ENCODE measurements at regions not wholly inside any gene's neighbourhood (a gene's known extent, or its start where the extent isn't known, plus 50 kb on each side); places are given as distances from the start of the nearest gene placed in this dataset.
A peak's percentile ranks its signal among the peaks of the same experiment; 100 is the strongest.
"Not testable (repeated sequence)": the region's sequence is repeated elsewhere in the genome, so short reads cannot be mapped to it uniquely, and the experiment has no call there.

DNA sequence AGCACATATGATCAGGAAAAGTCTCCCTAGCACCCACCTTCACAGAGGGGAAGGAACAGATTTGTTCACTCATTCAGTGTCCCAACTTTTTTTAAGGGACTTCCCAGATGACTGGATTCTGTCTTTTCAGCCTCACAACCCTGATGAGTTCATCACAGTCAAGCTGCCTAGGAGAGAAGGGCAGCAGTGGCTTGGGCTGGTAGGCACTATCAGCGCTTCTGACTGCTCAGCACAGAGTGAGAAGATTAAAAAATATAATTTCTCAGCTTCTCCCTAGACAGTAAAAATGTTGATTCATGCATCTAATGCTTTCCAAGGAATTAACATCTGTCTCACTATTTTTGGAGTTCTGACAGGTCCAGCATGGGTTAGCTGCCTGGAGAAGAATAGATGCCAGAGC is 328.2 kb downstream of the DTHD1 start:
- no peak for DNase-seq

DNA sequence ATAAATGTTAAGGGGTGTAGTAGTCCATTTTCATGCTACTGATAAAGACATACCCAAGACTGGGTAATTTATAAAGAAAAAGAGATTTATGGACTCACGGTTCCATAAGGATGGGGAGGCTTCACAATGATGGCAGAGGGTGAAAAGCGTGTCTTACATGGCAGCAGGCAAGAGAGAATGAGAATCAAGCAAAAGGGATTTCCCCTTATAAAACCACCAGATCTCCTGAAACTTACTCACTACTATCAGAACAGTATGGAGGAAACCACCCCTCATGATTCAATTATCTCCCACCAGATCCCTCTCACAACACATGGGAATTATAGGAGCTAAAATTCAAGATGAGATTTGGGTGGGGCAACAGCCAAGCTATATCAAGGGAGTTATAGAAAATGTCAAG is 329.2 kb downstream of the DTHD1 start:
- DNase-seq: no peak

DNA sequence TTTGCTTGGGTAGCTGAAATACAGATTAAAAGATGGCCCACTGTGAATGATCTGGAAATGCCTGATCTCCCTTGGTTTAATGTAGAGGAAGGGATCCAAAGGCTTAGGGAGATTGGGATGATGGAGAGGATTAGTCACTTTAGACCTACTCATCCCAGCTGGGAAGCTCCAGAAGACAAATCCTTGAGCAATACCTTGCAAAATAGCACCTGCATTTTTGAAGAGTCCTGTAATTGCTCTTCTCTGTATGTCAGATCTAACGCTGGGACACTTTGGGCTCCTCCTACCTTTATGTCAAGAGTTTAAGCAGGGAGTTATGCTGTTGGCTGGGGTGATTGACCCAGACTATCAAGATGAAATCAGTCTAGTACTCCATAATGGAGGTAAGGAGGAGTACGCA is 331.7 kb downstream of the DTHD1 start:
- not testable (repeated sequence) for DNase-seq

DNA sequence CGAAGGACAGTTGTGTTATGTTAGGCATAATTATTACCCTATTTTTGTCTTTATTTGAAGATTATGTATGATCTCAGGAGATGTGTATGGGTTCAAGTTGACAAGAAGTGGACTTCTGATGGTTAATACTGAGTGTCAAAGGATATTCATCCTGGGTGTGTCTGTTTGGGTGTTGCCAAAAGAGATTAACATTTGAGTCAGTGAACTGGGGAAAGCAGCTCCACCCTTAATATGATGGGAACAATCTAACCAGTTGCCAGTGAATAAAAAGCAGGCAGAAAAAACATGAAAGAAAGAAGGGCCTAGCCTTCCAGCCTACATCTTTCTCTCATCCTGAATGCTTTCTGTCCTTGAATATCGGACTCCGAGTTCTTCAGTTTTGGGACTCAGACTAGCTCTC is 332.6 kb downstream of the DTHD1 start:
- DNase-seq: no peak

DNA sequence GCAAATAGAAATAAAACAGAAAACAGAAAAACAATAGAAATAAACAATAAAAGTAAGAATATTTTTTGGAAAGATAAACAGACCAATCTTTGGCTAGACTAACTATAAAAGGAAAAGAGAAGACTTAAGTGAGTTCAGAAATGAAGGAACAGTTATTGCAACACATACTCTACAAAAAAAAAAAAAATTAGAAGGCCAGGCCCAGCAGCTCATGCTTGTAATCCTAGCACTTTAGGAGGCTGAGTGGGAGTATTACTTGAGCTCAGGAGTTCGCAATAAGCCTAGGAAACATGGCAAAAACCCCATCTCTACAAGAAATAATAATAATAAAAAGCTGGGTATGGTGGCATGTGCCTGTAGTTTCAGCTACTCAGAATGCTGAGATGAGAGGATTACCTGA is 336.7 kb downstream of the DTHD1 start:
- no peak for DNase-seq

DNA sequence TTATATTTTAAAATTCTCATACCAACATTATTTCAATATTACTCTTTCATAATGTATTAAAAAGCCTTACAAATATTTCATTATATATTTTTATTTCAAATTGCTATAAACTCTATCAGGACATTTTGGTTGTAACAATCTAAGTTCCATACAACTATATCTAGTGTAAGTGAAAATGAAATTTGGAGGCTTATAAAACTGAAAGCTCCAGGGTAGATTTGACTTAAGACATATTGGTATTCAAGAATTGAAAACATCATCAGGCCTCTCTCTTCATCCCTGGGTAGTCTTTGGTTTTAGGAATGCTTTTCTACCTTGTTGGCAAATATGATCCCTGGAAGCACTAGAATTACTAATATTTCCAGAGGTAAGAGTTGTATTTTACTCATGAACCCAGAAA is 342.6 kb downstream of the DTHD1 start:
- DNase-seq: no peak

DNA sequence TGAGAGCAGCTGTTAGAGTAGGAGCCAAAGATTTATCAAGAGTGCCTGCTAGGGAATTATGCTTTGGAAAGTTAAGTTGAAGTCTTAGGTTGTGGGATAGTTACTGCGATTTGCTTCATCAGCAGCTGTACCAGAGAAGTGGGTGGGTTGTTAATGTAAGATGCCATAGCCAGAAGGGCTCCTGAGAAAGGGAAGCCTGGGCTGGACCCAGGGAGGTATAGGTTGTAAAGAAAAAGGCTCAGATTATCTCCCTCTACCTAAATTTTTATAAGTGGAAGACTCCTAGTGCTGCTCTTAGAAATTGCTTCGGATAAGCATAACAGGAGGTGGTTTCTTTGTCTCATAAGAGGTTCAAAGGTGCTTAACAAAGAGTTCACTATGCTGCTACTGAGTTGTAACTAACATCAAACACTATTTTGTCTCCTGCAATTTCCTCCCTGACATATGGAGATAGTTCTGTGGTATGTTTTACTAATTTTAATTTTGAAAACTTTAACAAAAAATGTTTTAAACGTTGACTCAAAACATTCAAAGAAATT is 356.9 kb downstream of the DTHD1 start:
- DNase-seq: no peak

DNA sequence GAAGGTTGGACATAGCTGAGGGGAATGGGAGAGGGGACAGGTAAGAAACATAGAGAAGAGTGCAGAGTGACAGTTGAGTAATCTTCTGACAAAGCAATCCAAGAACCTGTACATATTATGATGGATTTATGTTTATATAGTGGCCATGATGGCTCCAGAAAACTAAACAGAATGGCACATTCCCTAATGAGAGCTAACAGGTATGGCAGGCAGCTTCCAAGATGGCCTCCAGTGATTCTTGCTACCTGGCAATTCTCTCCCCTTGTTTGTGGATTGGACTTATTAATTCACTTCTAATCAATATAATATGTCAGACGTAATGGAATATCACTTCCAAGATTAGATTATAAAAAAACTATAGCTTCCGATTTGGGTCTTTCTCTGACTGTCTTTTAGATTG is 359.5 kb downstream of the DTHD1 start:
- DNase-seq: no peak

DNA sequence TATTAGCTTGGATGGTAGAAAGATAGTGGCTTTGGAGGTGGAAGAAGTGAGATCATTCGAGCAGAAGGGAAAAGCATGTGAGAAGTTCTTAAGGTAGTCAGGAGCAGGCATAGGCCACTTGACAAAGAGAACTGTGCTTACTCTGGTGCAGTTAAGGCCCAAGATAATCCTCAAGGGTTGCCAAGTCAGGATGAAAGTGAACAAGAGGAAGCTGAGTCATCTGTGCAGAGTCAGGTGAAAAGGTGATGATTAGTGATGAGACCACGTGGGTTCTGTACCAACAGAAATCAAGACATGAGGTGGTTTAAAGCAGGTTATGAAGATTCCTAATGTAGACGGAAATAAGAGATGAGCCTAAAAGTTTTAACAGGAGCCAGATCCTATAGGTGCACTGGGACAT is 369.8 kb downstream of the DTHD1 start:
- peak in 1 of 5 experiments; percentile 62 for DNase-seq

DNA sequence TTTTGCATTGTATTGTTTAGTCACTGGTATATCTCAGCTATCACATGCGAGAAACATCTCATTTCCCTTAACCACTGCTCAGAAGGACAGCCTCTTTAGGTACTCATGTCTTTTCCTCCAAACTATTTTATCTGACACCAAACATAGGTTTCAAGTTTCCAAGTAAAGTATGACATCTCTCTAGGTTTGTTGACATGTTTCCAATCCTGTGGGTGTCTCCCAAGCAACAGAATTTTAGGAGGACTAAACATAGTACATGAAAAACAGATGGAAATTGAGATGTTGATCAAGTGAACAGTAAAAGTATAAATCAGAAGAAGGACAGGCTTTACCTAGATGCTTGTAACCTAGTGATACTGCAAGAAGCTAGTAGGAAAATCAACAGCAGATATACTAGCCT is 371.4 kb downstream of the DTHD1 start:
- no peak for DNase-seq

DNA sequence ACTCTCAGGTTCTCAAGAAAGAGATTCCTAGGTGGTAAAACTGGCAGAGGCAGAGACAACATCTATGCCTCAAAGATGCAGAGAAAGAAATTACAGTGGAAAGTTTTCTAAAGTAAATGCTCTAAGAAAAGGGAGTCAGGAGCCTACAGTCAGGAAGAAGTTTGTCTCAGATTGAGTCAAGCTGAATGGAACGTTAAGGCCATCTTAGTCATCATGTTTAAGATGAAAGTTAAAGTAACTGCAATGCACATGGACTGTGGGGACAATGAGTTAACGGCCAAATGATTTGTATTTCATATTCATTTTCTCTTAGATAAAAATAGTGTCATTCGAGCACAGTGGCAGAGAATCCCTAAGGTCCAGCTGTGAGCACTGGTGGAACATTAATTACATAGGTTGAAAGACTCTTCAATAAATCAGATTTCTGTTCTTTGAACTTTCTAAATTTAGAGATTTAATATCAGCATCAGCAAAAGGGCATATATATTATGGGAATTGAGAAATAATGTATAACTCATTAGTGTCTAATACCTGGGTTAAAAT is 384.6 kb downstream of the DTHD1 start:
- no peak for DNase-seq

DNA sequence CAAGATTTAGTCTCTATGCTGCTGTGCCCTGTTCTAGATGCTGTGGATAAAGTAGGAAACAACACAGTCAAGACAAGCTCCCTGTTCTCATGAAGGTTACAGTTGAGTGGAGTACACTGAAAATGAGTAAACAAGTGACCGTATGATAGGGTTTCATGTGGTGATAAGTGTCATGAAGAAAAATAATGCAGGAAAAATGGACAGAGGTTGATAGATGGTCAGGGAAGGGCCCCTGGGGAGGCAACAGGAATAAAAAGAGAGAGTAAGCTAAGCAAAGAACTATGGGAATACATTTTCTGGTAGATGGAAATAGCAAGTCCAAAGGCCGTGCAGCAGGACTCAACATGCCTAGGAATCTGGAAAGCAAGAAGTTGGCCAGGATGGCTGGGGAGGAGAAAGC is 394.0 kb downstream of the DTHD1 start:
- no peak for DNase-seq

DNA sequence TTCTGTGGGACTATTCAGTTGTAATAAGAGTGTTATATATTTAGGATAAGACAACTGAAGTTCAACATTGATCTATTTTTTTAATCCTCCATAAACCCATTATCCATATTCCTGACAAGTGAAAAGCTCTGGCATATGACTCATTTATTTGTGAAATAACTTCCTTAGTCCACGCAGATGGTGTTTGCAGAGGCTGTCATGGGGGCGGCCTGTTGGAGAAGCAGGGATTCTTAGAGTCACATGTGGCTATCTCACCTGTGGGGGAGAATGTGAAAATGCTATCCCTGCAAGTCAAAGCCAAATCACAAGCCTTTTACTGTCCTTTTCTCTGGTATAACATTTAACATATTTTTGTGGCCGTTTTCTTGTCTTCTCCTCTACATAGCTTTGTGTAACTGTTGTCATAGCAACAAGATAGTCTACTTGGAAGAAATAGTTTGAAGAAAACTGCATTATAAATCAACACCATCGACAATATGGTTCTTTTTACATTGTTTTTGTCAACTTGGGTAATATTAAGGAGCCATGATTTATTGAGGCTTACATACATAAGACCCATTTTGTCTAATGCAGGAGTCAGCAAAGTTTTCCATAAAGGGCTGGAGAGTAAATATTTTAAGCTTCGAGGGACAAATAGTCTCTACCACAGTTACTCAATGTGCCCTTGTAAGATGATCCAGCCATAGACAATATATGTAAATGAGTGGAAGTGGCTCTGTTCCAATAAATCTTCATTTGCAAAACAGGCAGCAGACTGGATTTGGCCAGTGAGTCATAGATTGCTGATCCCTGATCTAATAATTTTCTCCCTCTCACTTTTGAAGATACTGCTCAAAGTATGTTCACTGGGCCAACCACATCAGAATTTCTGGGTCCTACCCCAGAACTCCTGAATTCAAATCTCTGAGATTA is 395.0 kb downstream of the DTHD1 start:
- no peak for DNase-seq

DNA sequence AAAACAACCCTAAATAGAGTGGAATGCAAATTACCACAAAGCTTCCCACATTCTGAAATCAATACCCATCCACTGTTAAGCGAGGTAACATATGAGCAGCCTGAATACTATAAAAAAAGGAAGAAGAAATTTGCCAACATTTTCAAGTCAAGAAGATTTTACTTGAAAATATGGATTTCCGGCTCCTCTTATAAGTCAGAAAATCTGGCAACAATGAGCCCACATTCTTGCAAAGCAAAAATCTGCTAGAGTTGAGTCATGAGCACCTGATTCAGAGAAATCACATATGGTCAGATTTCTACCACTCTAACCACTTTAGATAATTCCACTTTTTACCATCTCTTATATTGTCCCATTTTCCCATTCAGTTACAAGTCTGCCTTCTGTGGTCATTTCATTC is 395.7 kb downstream of the DTHD1 start:
- DNase-seq: no peak

DNA sequence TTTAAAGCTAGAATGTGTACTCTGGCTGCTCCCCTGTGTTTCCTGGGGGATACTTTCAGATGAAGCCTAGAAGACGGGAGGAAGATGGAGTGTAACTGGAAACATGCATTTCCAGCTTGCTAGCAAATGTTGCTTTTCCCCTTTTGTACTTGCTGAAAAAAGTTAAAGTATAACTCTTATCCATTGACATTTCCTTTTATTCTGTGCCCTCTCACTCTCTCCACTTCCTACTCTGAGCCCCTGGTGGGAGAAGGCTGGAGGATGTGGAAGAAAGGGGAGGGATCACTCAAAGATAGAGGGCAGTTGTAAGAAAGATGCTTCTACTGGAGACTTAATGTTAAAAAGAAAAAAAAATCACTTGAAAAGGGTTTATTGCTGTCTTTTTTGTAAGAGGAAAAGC is 396.5 kb downstream of the DTHD1 start:
- DNase-seq: no peak

DNA sequence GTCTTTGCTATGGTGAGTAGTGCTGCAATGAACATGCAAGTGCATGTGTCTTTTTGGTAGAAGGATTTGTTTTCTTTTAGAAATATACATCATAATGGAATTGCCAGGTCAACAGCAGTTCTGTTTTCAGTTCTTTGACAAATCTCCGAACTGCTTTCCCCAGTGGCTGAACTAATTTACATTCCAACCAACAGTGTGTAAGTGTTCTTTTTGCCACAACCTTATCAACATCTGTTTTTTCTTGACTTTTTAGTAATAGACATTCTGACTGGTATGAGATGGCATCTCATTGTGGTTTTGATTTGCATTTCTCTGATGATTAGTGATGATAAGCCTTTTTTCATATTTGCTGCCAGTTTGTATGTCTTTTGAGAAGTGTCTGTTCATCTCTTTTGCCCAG is 406.3 kb downstream of the DTHD1 start:
- peak in 1 of 5 experiments; percentile 42 for DNase-seq

DNA sequence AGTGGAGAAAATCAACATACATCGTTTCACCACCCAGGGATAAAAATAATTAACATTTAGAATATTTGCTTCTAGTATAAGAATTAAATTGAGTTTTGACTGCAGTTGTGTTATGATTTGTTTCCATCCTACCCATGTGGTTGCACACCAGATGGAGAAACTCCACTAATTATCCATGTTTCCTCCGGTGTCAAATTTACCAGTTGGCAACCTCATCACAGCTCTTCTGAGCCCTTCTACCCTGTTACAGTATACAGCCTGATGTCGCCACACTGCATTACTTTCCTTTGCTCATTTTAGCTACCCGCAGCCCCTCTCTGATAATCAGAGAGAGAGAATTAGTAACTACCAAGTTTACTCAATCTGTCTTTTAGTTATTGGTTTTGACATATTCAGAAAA is 411.2 kb downstream of the DTHD1 start:
- DNase-seq: no peak

DNA sequence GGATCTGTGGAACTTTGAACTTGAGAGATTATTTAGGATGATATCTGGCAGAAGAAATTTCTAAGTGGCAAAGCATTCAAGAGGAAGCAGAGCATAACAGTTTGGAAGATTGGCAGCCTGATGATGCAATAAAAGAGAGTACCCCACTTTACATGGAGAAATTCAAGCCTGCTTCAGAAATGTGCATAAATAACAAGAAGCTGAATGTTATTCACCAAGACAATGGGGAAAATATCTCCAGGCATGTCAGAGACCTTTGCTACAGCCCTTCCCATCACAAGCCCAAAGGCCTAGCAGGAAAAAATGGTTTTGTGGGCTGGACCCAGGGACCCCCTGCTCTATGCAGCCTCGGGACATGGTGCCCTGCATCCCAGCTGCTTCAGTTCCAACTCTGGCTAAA is 420.8 kb downstream of the DTHD1 start:
- DNase-seq: no peak

DNA sequence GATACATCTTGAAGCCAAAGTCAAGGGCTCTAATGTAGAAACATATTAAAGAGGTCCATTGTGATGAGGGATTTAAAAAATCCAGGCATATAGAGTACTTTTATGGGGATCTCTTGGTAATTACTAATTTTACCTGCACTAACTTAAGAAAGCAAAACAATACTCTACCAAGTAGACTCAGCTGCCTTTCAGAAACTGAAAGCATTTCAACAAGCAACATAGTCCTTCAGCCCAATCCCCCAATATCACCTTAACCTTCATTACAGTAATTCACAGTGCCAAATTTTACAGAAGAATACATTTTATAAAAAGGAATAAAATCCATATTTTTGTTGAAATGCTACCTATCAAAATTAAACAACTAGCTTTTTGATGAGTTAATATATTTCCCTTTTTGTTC is 422.9 kb downstream of the DTHD1 start:
- DNase-seq: no peak

DNA sequence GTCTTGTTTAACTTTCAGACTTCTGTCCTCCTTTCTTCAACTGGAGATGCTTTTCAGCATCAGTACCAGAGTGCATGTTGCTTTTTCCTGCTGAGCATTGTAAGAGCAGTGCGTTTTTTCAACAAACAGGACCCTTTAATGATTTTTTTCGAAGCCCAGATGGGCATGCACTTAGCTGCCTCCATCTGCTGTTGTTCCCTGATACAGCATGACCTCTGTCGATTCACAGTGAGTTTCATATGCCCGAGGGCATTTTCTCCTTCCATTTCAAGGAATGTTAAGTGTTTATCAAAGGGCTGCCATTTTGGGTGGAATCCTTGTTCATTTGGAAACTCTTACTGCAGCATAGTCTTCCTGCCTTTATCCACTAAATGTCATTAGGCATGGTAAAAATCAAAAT is 428.6 kb downstream of the DTHD1 start:
- no peak for DNase-seq

DNA sequence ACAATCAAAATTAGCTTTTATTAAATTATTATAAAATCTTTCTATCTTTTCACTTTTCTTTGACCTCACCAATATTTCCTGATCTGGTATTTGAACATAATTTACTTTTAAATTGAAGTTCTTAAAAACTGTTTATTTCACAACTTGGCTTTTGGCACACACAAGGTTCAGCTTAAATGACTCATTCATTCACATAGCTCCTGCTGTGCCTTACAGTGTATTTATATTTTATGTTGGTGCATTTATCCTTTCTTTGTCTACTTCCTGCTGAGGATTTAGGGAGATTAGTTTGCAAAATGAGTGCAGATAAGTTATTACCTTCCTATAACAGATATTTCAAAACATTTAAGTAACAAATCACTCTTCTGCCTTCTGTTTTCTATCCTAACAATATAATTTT is 430.6 kb downstream of the DTHD1 start:
- no peak for DNase-seq

DNA sequence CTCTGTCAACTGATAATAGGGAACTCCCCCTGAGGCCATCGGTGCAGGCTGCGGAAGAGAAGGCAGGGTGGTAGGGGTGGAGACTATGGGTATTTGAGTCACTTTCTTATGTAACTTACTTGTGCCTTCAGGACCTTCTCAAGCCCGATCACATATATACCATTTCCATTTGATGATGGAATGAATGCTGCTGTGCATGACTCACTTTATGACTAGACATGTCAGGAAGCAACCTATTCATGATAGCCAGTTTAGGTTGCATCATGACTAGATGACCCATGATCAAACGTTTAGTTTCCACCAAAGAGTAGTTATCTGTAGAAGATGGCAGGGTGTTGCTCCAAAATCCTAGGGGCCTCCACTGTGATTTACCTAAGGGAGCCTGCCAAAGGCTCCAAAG is 435.5 kb downstream of the DTHD1 start:
- DNase-seq: no peak

DNA sequence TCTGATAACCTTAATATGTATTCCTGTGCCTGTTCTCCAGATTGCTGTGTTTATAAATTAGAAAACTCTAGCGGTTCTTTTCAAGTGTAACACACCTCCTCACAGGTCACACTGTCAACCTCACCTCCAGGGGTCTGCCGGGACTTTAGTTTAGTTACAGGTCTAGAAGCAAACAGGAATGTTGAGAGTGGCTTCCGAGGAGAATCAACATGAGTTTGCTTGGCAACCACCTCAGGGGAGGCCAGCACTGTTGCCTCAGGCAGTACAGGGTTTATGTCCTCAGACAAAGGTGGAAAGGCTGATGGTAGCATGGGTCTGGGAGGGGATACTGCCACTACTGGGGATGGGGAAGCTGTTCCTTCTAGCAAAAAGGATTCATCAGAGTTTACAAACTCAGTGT is 438.0 kb downstream of the DTHD1 start:
- no peak for DNase-seq

DNA sequence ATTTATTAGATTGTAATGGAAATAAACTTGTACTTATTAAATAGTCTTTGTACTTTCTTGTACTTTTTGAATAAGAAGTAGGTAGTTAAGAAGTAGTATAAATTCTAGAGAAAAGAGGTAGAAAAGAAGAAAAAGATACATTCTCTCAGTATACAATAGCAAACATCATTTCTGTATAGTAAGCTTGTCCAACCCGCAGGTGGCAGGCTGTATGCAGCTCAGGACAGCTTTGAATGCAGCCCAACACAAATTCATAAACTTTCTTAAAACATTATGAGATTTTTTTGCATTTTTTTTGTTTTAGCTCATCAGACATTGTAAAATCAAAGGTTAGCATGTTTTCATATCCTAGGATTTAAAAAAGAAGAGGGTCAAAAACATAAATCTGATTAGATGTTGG is 441.6 kb downstream of the DTHD1 start:
- no peak for DNase-seq

DNA sequence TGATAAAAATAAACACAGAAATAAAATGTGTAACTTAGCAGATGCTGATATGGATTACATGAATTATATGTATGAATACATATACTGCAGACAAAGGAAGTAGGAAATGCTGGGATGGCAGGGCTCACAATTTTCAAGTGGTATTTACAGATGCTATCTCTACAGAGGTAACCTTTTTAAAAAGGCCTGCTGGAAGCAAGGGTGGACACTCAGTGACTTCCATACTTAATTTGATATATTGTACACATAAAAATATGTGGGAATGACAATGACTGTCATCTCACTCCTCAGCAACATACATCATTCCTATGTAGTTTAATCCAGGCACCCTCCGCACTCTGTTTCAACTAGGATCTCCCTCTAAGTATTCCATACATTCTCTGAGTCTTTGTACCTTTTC is 452.9 kb downstream of the DTHD1 start:
- no peak for DNase-seq
